ENCODE measurements at regions not wholly inside any gene's neighbourhood (a gene's known extent, or its start where the extent isn't known, plus 50 kb on each side); places are given as distances from the start of the nearest gene placed in this dataset.

DNA sequence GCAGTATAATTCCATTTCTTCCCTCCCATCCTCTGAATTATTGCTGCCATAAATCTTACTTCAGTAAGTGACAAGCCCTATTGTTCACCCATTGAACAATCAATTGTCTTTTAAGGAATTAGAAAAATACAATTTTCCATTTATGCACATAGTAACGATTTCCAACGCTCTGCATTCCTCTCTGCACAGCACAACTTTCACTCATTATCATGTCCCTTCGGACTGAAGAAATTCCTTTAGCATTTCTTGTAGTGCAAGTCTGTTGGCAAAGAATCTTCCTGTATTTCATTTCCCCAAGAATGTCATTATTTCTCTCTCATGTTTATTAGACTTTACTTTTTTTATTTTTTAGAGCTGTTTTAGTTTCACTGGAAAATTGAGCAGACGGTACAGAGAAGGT, 252.1 kb upstream of the RTL1 start:
- H3K4me3 ChIP-seq (ENCODE audit: low read depth, low read length) = no peak overlapping the region
- in situ Hi-C loops (cut with HindIII; ENCODE audit: low sequenced_read_pairs) = no loop called here

DNA sequence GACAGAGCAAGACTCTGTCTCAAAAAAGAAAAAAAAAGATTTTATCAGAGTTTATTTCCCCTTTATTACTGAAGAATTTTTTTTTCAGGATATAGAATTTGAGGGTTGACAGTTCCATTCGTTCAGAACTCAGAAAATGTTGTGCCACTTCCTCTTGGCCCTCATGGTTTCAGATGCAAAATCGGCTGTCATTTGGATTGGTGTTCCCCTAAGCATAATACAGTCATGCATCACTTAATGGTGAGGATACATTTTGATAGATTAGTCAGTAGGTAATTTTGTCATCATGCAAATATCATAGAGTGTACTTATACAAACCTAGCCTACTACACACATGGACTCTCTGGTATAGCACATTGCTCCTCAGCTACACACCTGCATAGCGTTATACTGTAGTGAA, 263.9 kb upstream of the RTL1 start:
- no peak overlapping the region for H3K4me3 ChIP-seq (ENCODE audit: low read depth, low read length)
- TF ChIP-seq, protein P1, sequence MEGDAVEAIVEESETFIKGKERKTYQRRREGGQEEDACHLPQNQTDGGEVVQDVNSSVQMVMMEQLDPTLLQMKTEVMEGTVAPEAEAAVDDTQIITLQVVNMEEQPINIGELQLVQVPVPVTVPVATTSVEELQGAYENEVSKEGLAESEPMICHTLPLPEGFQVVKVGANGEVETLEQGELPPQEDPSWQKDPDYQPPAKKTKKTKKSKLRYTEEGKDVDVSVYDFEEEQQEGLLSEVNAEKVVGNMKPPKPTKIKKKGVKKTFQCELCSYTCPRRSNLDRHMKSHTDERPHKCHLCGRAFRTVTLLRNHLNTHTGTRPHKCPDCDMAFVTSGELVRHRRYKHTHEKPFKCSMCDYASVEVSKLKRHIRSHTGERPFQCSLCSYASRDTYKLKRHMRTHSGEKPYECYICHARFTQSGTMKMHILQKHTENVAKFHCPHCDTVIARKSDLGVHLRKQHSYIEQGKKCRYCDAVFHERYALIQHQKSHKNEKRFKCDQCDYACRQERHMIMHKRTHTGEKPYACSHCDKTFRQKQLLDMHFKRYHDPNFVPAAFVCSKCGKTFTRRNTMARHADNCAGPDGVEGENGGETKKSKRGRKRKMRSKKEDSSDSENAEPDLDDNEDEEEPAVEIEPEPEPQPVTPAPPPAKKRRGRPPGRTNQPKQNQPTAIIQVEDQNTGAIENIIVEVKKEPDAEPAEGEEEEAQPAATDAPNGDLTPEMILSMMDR (IDR thresholded peaks at IDR 0.05; ENCODE audit: low read depth, low read length) = no peak
- DNase-seq (ENCODE audit: low read depth, low spot score) = no peak
- in situ Hi-C loops (cut with HindIII; ENCODE audit: low sequenced_read_pairs) = no loop called here

More for the DNA sequence above, 252.1 kb upstream of the RTL1 start:
- TF ChIP-seq, protein P1 (IDR thresholded peaks at IDR 0.05; ENCODE audit: low read depth, low read length) = no peak
- DNase-seq (ENCODE audit: low read depth, low spot score) = no peak

DNA sequence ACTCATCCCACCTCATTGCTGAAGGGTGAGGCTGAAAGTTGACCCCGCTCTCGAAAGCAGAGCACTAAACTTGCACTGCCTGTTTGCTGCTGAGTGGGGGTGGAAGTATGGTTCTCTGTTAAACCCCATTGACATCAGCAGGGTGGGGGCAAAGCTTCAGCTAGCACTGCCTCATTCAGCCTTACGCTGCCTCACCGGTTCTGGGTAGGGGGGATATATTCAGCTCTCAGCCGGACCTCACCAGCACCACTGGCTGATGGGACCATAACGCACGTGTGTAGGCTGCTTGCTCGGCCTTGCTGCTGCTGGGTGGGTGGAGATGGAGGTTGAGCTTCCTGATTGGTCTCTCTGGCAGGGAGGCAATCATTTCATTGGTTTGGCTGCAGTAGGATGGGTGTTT, 265.7 kb upstream of the RTL1 start:
- H3K4me3 ChIP-seq (ENCODE audit: low read depth, low read length) = no peak overlapping the region
- in situ Hi-C loops (cut with HindIII; ENCODE audit: low sequenced_read_pairs) = no loop called here
- TF ChIP-seq, protein P1 (IDR thresholded peaks at IDR 0.05; ENCODE audit: low read depth, low read length) = no peak

DNA sequence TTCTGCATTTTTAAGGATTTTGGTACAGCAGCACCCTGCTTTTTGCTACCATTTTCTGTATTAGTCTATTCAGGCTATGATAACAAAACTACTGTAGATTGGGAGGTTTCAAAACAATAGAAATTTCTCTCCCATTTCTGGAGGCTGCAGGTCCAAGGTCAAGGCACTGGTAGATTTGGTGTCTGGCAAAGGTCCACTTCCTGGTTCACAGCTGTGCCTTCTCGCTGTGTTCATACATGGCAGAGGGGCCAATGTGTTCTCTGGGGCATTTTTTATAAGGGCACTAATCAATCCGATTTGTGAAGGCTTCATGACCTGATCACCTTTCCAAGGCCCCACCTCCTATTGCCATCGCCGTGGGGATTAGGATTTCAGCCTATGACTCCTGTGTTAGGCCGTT, 268.1 kb upstream of the RTL1 start:
- in situ Hi-C loops (cut with HindIII; ENCODE audit: low sequenced_read_pairs) = no loop called here
- TF ChIP-seq, protein P1 (IDR thresholded peaks at IDR 0.05; ENCODE audit: low read depth, low read length) = no peak
- DNase-seq (ENCODE audit: low read depth, low spot score) = no peak
- no peak overlapping the region for H3K4me3 ChIP-seq (ENCODE audit: low read depth, low read length)

More for the DNA sequence above, 265.7 kb upstream of the RTL1 start:
- DNase-seq (ENCODE audit: low read depth, low spot score) = no peak

DNA sequence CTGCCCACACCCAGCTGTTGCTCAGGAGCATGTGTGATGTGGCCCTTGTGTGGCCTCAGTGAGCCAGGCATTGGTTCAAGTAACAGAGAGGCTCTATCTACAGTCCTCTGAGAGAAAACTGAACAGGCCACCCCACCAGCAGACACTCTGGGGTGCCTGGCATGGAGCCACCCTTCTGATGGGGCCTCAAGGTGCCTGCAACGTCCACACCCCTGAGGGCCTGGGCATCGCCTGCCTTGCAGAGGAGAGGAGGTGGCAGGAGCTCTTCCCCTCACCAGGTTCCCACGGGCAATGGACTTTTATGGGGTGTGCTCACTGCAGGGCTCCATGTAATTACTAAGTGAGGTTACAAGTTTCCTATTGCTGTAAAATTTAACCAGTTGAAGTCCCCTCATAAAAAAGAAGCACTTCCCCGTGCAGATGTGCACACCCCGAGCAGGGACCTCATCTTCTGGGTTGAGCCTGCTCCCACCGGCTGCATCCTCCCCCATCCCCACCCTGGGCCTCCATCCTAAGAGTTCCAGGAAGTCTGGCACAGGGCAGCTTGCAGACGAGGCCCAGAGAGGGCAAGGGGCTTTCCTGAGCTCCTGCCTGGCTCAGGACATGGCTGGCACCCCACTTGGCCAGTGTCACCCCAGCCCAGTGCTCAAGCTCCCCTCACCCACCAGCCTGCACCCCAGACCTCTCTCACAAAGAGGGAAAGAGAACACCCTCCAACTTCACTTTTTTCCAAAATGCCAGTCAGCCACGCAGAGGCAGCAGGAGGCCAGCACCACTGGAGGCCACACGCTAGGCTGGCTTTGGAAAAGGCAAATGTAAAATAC, 270.4 kb upstream of the RTL1 start:
- TF ChIP-seq, protein P1 (IDR thresholded peaks at IDR 0.05; ENCODE audit: low read depth, low read length) = no peak
- DNase-seq (ENCODE audit: low read depth, low spot score) = no peak
- H3K4me3 ChIP-seq (ENCODE audit: low read depth, low read length) = no peak overlapping the region
- in situ Hi-C loops (cut with HindIII; ENCODE audit: low sequenced_read_pairs) = no loop called here

DNA sequence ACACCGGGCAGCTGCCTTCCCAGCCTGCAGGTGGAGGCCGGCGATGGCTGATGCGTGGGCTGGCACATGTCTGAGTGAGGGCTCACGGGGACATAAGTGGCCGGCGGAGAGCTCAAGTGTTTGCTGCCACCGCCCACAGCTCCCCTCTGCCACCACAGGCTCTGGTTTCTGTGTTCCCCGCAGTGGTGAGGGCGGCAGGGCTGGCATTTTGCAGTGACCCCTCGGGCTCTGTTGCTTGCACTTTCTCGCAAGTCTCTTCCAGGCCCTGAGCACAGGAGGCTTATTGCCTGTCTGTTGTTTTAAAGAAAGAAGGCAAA, 271.0 kb upstream of the RTL1 start:
- in situ Hi-C loops (cut with HindIII; ENCODE audit: low sequenced_read_pairs) = no loop called here
- TF ChIP-seq, protein P1 (IDR thresholded peaks at IDR 0.05; ENCODE audit: low read depth, low read length) = no peak
- H3K4me3 ChIP-seq (ENCODE audit: low read depth, low read length) = no peak overlapping the region
- DNase-seq (ENCODE audit: low read depth, low spot score) = no peak

All from astrocyte of the spinal cord (primary cell).